CD4-positive, alpha-beta T cell treated with Interleukin-6 for 4 hours (primary cell): ENCODE measurements at regions not wholly inside any gene's neighbourhood (a gene's known extent, or its start where the extent isn't known, plus 50 kb on each side); places are given as distances from the start of the nearest gene placed in this dataset.
"Not testable (repeated sequence)": the region's sequence is repeated elsewhere in the genome, so short reads cannot be mapped to it uniquely, and the experiment has no call there.

ENCODE experiments used
- DNase-seq: peaks from one replicate; pipeline ENCODE4 v3.0.0-alpha.2; 2020; ENCODE audit warnings: mixed read lengths

DNA sequence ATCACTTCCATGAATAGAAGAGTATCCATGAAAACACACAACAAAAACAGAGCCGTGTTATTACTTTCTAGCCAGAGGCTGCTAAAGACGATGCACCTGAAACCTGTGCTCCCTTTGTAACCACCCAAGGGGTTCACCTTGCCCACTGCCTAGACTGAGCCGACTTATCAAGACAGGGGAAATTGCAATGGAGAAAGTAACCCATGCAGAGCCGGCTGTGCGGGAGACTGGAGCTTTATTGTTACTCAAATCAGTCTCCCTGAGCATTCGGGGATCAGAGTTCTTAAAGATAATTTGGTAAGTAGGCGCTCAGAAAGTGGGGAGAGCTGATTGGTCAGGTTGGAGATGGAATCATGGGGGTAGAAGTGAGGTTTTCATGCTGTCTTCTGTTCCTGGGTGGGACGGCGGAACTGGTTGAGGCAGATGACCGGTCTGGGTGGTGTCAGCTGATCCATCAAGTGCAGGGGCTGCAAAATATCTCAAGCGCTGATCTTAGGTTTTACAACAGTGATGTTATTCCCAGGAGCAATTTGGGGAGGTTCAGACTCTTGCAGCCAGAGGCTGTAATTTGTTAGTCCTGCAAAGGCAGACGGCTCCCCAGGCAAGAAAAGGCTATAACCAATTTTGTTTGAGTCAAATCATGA, 366.6 kb downstream of the PREX1 start:
- no peak for DNase-seq

GRCh38 chr20:48460681-48461080, 367.1 kb downstream of the PREX1 start:
- no peak for DNase-seq

DNA sequence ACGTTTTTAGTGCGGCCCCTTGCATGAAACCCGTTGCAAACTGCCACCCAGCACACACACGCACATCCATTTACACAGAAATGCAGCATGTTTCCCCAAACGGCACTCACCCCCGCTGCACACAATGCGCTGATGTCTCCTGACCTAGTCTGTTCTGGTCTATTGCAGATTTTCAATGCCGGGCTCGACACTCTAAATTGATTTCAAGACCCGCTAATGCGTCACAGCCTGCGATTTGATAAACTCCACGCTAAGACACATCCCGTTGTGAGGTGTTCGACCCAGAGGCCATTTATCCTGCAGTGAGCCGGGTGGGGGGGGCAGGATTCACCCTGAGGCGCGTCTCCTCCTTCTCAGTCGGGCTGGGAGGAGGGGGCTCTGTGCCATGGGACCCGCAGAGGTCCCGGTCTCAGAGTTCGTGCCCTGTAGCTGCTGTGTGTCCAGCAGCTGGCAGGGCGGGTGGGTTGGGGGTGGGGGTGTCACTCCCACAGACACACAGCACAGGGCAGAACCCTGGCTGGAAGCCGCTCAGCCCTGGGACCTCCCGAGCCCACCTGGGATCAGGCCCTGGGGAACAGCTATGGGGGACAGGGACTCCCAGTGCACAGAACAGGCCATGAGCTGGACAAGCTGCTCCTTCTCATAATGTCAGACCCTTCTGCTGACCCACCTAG, 367.9 kb downstream of the PREX1 start:
- no peak for DNase-seq

- no peak for DNase-seq
Observed at GRCh38 chr20:48458601-48459385, 369.0 kb downstream of the PREX1 start.

DNA sequence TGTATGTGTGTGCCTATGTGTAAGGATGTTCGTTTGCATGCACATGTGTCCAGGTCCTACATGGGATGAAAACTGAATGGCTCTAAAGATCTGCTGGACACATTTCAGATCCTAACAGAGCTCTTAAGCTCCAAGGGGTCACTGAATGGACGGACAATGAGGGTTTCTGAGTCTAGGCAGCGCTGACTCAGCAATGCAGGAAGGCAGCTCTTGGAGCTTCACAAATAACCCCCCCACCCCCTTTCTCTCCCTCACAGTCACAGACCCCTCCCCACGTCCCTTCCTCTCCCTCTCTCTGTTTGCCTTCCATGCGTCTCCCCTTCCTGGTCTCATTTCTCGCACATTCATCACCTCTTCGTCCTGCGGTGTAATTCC, 369.8 kb downstream of the PREX1 start:
- no peak for DNase-seq

DNA sequence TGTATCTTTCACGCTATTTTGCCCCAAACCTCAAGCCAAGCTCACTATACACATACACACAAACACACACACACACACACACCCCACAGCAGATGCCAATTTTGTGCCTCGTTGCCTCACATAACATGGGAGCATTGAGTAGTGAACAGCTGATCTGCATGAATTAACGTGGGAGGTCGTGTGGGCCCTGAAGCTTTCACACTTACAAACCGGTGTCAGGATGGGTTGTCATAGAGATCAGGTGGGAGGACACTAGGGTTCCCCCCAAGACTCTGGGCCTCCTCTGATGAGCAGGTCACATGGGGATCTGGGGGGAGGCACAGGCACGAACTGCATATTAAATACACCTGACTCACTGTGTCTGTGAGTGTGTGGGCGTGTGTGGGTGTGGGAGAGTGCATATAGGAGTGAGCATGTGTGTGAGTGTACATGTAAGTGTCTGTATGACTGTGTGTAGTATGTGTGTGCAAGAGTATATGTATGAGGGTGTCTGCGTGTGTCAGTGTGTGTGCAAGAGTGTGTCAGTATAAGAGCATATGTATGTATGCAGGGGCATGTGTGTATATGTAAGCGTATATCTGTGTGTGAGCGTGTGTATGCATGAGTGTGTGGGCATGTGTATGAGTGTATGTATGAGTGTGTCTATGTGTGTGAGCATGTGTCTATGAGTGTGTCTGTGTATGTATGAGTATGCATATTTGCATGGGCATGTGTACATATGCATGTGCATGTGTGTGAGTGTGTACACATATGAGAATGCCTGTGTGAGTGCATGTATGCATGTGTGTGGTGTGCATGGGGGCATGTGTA, 370.4 kb downstream of the PREX1 start:
- DNase-seq = no peak

- DNase-seq = no peak
Observed at GRCh38 chr20:48456366-48457192, 371.2 kb downstream of the PREX1 start.

- no peak for DNase-seq
Observed at GRCh38 chr20:48455651-48456365, 372.0 kb downstream of the PREX1 start.

- DNase-seq = no peak
Observed at GRCh38 chr20:48454671-48455490, 372.9 kb downstream of the PREX1 start.

DNA sequence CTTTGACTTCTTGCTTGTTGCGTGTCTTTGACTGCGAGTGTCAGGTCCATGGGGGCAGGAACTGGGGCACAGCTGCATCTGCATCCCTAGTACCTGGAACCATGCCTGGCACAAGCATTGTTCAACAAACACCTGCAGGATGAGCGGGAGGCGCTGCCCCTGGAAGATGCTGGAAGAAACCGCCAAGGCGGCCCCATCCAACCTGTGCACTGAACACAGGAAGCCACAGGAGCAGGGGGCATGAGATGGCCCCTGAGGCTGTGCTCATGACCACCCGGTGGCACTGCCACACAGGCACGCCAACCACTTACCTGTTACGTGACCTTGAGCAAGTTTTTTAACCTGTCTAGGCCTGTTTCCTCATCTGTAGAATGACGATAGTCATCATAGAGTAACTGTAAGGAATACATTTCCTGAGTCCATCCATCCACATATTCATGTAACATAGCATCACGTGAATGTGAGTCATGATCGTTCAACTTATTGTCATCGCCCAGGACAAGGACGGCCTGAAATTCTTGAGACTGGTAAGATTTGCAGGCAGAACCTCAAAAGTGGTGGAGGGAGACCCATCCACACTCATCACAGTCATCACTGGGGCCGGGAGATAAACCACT, 374.2 kb downstream of the PREX1 start:
- no peak for DNase-seq

- no peak for DNase-seq
Observed at GRCh38 chr20:48451401-48451800, 376.4 kb downstream of the PREX1 start.

DNA sequence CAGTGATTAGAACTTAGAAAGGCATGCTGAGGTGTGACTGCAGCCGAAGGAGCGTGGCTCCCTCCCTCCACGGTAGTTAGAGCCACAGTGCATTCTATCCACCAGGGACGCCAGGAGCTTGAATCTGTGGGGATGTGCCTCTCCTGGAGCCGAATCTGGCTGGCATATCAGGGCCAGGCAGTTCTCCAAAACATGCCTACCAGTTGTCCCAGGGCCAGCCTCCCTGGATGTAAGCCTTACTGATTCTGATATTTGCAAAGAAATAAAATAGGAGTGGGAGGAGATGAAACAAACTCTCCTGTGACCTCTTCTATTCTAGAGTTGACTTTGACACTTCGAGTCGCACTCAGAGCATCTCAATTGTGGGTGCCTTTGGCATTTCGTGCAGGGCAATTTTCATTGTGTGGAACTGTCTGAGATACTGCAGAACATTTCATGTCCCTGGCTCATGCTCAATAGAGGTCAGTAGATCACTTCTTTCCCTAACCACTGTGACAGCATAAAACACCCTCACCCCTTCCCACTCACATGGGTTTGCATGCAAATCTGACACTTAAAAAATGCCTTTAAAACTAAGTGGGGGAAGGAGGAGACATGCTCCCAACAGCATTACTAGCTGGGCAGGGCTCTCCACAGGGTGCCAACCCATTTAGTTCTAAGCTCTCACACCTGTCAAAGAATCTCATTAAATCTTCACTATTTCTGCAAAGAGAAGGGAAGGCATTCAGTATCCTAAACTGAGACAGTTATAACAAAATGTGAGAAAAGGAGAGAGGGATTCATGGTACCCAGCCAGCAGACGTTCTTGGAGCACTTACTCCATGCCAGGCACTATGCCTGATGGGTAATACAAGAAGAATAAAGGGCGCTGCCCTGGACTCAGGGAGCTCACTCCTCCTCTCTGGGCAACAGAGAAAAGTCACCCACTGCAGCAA, 378.9 kb downstream of the PREX1 start:
- no peak for DNase-seq

- no peak for DNase-seq
Observed at GRCh38 chr20:48447456-48447855, 380.3 kb downstream of the PREX1 start.

DNA sequence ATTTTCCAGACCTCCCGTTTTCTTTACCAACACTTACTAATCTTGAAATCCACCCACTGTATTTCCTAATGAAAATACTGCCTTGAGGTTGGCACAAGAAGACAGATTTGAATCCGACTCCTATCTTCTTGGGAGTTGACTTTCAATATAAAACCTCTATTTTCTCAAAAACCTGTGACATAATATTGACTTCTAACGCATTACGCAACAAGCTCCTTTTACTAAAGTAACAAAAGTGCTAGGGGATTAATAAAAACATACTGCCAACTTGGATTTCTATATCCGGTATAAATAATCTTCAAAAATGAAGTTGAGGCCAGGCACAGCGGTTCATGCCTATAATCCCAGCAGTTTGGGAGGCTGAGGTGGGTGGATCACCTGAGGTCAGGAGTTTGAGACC, 382.0 kb downstream of the PREX1 start:
- no peak for DNase-seq

GRCh38 chr20:48444249-48444648, 383.6 kb downstream of the PREX1 start:
- no peak for DNase-seq

DNA sequence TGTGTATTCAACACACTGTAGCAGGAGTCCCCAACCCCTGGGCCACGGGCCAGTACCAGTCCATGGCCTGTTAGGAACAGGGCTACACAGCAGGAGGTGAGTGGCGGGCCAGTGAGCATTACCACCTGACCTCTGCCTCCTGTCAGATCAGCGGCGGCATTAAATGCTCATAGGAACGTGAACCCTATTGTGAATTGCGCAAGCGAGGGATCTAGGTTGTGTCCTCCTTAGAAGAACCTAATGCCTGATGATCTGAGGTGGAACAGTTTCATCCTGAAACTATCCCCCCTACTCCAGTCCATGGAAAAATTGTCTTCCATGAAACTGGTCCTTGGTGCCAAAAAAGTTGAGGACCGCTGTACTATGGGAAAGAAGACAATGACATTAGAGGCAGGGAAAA, 386.9 kb downstream of the PREX1 start:
- DNase-seq = no peak

GRCh38 chr20:48440261-48440660, 387.5 kb downstream of the PREX1 start:
- not testable (repeated sequence) for DNase-seq

DNA sequence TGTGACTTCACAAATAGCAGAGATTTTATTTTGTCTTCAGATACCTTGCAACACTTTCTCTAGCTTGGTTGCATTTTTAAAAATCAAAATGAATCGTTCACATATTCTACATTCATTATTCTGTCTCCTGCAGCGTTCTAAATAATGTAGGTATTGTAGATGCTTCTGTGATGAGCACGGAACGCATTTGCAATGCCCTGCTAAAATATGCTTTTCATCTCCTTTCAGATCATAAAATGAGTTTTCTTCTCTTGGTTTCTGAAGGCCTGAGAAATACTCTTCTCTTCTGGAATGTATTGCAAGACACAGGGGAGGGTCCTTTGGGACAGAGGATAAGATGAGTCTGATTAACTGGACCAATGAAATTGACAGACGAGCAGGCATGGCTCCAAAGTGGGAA, 390.7 kb downstream of the PREX1 start:
- no peak for DNase-seq

DNA sequence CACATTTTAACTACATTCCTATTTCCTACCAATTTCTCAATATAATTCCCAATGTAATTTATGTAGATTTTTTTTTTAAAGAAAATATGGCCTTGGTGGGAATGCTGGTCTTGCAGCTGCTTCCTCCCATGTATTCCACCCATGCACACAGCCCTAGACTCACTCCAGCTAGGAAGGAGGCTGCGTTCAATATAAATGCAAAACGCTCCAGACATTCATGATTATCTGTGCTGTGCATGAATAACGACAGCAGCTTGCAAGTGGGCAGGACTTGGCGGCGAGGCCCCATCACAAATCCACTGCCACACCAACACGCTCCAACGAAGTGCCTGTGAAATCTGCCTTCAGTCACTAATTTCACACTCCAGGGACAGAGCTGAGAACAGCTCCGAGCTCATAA, 391.2 kb downstream of the PREX1 start:
- DNase-seq = not testable (repeated sequence)
